Loucy (cell line): ENCODE measurements at regions not wholly inside any gene's neighbourhood (a gene's known extent, or its start where the extent isn't known, plus 50 kb on each side); places are given as distances from the start of the nearest gene placed in this dataset.

Experiments
- CTCF ChIP-seq: fragments of 200-600 bp; sonication (generic); conservative IDR thresholded peaks from 2 replicates; pipeline ENCODE4 v1.5.1; 2014; ENCODE audit warnings: mild to moderate bottlenecking, antibody characterized with exemption, low read length
- EZH2phosphoT487 ChIP-seq: fragments of 200-600 bp; IDR thresholded peaks from 2 replicates; pipeline ENCODE4 v1.6.1; 2018; ENCODE audit warnings: antibody characterized with exemption, mild to moderate bottlenecking, moderate library complexity, borderline replicate concordance

- no peak for TF ChIP-seq CTCF
- TF ChIP-seq EZH2phosphoT487 = no peak
Observed at GRCh38 chr14:49105512-49105911, 480.7 kb downstream of the RPS29 start.
